Smooth muscle cell (in vitro differentiated cells): ENCODE measurements at regions not wholly inside any gene's neighbourhood (a gene's known extent, or its start where the extent isn't known, plus 50 kb on each side); places are given as distances from the start of the nearest gene placed in this dataset.

Experiments used
- DNase-seq: peaks from one replicate; lab custom pipeline; 2025; ENCODE audit not compliant: unreplicated experiment; lab: John Stamatoyannopoulos, UW
- H2AFZ ChIP-seq: fragments of 200-600 bp; sonication (generic); 2 replicates; pipeline ENCODE4 v1.6.0; 2016; ENCODE audit warnings: antibody characterized with exemption, low read depth, mild to moderate bottlenecking
- H3F3A ChIP-seq: fragments of 200-600 bp; sonication (generic); 2 replicates; pipeline ENCODE4 v1.6.0; 2017; ENCODE audit warnings: antibody characterized with exemption, low read depth
- H3K27ac ChIP-seq: fragments of 200-600 bp; sonication (generic); 2 replicates; pipeline ENCODE4 v1.5.1; 2016; ENCODE audit warnings: low read depth, mild to moderate bottlenecking
- H3K27me3 ChIP-seq: fragments of 200-600 bp; sonication (generic); 2 replicates; pipeline ENCODE4 v1.6.1; 2016; ENCODE audit warnings: low read depth, mild to moderate bottlenecking
- H3K36me3 ChIP-seq: fragments of 200-600 bp; sonication (generic); 2 replicates; pipeline ENCODE4 v1.5.1; 2016; ENCODE audit warnings: low read depth
- H3K4me1 ChIP-seq: fragments of 200-600 bp; sonication (generic); 2 replicates; pipeline ENCODE4 v1.5.1; 2016; ENCODE audit warnings: low read depth
- H3K4me2 ChIP-seq: fragments of 200-600 bp; sonication (generic); 2 replicates; pipeline ENCODE4 v1.6.0; 2016; ENCODE audit warnings: mild to moderate bottlenecking
- H3K4me3 ChIP-seq: fragments of 200-600 bp; sonication (generic); 2 replicates; pipeline ENCODE4 v1.5.1; 2016; ENCODE audit warnings: mild to moderate bottlenecking
- H3K79me2 ChIP-seq: fragments of 200-600 bp; sonication (generic); 2 replicates; pipeline ENCODE4 v1.6.0; 2016; ENCODE audit warnings: low read depth, mild to moderate bottlenecking
- H3K9ac ChIP-seq: fragments of 200-600 bp; sonication (generic); 2 replicates; pipeline ENCODE4 v1.6.0; 2016; ENCODE audit warnings: low read depth
- H3K9me3 ChIP-seq: fragments of 200-600 bp; sonication (generic); replicated peaks from 2 replicates; pipeline ENCODE4 v1.5.1; 2016; ENCODE audit warnings: low read depth
- H4K20me1 ChIP-seq: fragments of 200-600 bp; sonication (generic); 2 replicates; pipeline ENCODE4 v1.6.0; 2016; ENCODE audit warnings: low read depth
- CTCF ChIP-seq: fragments of 200-600 bp; sonication (generic); IDR thresholded peaks from 2 replicates; pipeline ENCODE4 v1.5.1; 2017; ENCODE audit warnings: borderline replicate concordance, mild to moderate bottlenecking, antibody characterized with exemption; ENCODE audit not compliant: insufficient read depth, poor library complexity, severe bottlenecking
- WGBS: methylation state at CpG from one replicate; pipeline ENCODE4 v1.1.7; 2016; ENCODE audit warnings: low lambda C conversion rate; 5-methylcytosine and 5-hydroxymethylcytosine counted together

DNA sequence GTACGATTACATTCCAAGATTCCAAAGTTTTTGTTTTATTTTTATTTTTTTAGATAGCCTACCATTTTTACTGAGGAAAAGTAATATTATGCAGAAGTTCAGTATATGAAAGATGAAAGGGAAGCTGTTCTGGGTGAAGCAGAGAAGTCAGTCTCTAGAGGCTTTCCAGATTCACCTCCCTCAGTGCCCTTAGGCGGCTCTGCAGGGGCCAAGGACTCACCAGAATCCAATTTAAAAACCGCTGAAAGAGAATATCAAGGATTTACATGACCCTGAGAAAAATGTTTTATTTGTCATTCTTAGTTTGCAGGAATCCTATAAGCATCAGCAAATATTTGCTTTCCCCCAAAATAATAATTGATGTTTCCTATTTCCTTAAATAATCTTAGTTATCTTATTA is 1084.6 kb upstream of the ARRDC3 start:
- Histone ChIP-seq H3K4me2 (no peak overlapping the region), H3K36me3 (no peaks in the 10 kb centered on the region), H3K9ac (no peak overlapping the region), H3K27ac (no peak overlapping the region), H3K9me3 (no peaks in the 10 kb centered on the region), H3K4me1 (no peaks in the 10 kb centered on the region), H3K4me3 (no peak overlapping the region), H4K20me1 (no peaks in the 10 kb centered on the region), H3F3A (no peaks in the 10 kb centered on the region), H3K79me2 (no peaks in the 10 kb centered on the region), H3K27me3 (no peaks in the 10 kb centered on the region), H2AFZ (no peak overlapping the region)
- no peak for DNase-seq
- TF ChIP-seq CTCF: no peak
- WGBS: 75% methylated on average over 3 of the region's 3 CpGs

DNA sequence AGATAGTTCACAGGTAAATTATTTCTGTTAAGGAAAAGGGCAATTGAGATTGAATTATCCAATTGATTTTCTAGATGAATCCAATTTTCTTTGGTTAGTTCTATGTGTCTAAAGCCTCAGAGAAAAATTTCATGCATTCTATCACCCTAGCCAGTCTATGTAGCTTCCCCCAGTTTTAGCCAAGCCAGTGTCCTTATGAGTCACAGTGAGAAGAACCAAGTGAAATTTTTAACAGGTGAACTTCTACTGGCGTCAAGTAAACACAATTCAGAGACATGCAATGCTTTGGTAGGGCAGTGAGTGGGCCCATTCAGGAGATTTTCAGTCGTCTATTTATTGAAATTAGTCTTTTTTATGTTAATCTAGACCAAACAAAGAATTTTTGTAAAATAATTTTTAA is 1077.4 kb upstream of the ARRDC3 start:
- Histone ChIP-seq H2AFZ (no peak overlapping the region), H3K4me1 (no peaks in the 10 kb centered on the region), H4K20me1 (no peaks in the 10 kb centered on the region), H3K4me2 (no peak overlapping the region), H3K27me3 (no peaks in the 10 kb centered on the region), H3K27ac (no peak overlapping the region), H3K36me3 (no peaks in the 10 kb centered on the region), H3K9me3 (no peaks in the 10 kb centered on the region), H3K9ac (no peak overlapping the region), H3F3A (no peaks in the 10 kb centered on the region), H3K4me3 (no peak overlapping the region), H3K79me2 (no peaks in the 10 kb centered on the region)
- 80% methylated on average over 2 of the region's 2 CpGs for WGBS
- no peak for TF ChIP-seq CTCF
- DNase-seq: no peak

DNA sequence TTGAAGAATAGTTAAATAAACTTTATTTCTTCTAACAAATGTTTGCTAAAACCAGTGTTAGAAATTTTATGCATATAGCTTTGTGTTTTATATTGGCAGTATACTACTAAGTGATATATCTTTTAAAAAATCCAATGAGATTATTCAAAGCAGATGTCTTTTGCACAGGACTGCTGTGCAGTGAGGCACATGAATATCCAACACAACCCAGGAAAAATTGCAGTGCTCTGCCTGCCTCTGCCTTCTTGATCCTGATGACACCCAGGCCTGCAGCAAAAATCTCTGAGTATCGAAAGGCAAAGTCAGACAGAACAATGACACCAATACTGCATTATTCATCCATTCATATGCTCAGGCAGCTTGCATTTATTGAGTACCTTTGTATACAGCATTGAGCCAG is 1076.5 kb upstream of the ARRDC3 start:
- H2AFZ ChIP-seq: no peak overlapping the region
- no peak overlapping the region for H3K4me3 ChIP-seq
- H3K36me3 ChIP-seq: no peaks in the 10 kb centered on the region
- no peak overlapping the region for H3K9ac ChIP-seq
- no peak overlapping the region for H3K27ac ChIP-seq
- no peaks in the 10 kb centered on the region for H3F3A ChIP-seq
- no peaks in the 10 kb centered on the region for H3K4me1 ChIP-seq
- H3K4me2 ChIP-seq: no peak overlapping the region
- no peak for TF ChIP-seq CTCF
- no peak for DNase-seq
- no peaks in the 10 kb centered on the region for H4K20me1 ChIP-seq
- 86% methylated on average over 1 of the region's 1 CpG for WGBS
- H3K9me3 ChIP-seq: no peaks in the 10 kb centered on the region
- H3K79me2 ChIP-seq: no peaks in the 10 kb centered on the region
- H3K27me3 ChIP-seq: no peaks in the 10 kb centered on the region

DNA sequence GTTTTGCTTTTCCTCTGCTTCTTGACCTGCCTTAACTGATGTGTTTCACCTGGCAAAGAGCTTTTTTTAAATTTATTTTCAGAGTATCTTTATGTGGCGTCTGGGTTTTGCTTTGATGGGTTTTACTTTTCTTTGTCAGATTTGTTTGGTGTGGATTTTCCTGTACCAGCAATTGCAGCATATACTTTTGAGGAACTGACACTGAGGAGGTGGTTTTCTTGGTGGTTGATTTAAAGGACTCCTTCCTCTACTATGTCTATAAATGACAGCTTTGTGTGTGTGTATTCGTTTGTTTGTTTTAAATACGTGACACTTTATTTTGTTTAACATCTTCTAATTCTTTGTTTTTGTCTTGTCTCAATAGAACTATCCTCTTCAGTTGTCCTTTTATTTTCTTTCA is 1071.9 kb upstream of the ARRDC3 start:
- Histone ChIP-seq H2AFZ (no peak overlapping the region), H3K79me2 (no peaks in the 10 kb centered on the region), H3K27me3 (no peaks in the 10 kb centered on the region), H3F3A (no peaks in the 10 kb centered on the region), H3K4me2 (no peak overlapping the region), H4K20me1 (no peaks in the 10 kb centered on the region), H3K27ac (no peak overlapping the region), H3K4me1 (no peaks in the 10 kb centered on the region), H3K4me3 (no peak overlapping the region), H3K36me3 (no peaks in the 10 kb centered on the region), H3K9ac (no peak overlapping the region), H3K9me3 (no peaks in the 10 kb centered on the region)
- DNase-seq: no peak
- WGBS: 90% methylated on average over 3 of the region's 3 CpGs
- TF ChIP-seq CTCF: no peak
